ENCODE measurements at regions not wholly inside any gene's neighbourhood (a gene's known extent, or its start where the extent isn't known, plus 50 kb on each side); places are given as distances from the start of the nearest gene placed in this dataset.

DNA sequence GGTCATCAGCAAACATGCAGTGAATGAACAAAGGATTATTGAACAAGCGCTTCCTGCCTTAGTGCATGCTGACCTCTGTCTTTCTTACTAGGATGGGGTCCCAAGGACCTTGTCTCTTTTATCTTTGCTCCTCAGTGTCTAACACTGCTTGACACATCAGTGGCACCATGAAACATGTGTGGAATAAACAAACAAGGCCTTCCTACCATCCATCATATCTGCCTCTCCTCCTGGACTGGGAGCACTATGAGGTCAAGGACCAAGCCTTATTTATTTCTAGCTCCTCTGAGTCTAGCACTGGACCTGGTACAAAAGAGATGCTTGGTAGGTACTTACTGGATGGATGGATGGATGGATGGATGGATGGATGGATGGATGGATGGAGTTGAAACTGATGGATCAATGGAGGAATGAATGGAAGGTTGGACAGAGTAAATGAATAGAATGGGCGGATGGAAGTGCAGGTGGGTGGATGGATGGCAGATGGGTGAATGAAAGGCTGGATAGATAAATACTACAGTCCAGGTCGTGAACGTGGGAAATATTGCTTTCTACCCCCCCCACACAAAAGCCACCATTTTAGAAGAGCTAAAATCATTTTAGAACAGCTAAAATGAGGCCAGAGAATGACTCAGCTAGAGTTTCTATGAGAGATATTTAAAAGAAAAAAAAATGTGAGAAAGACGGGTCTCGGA lies 104.1 kb upstream of the PTPN1 start (continued):
- TF ChIP-seq NFE2L1 (tag; IDR thresholded peaks at IDR 0.05; ENCODE audit: borderline replicate concordance, low read depth): 0 out of 2 replicates have a peak, but pooled peaks have one; percentile 19
- TF ChIP-seq, protein P1, sequence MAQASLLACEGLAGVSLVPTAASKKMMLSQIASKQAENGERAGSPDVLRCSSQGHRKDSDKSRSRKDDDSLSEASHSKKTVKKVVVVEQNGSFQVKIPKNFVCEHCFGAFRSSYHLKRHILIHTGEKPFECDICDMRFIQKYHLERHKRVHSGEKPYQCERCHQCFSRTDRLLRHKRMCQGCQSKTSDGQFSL (CRISPR knock-in tag; IDR thresholded peaks at IDR 0.05): peak; percentile 81
- TF ChIP-seq, protein P1 (tag; IDR thresholded peaks at IDR 0.05): no peak
- TF ChIP-seq, protein P2, sequence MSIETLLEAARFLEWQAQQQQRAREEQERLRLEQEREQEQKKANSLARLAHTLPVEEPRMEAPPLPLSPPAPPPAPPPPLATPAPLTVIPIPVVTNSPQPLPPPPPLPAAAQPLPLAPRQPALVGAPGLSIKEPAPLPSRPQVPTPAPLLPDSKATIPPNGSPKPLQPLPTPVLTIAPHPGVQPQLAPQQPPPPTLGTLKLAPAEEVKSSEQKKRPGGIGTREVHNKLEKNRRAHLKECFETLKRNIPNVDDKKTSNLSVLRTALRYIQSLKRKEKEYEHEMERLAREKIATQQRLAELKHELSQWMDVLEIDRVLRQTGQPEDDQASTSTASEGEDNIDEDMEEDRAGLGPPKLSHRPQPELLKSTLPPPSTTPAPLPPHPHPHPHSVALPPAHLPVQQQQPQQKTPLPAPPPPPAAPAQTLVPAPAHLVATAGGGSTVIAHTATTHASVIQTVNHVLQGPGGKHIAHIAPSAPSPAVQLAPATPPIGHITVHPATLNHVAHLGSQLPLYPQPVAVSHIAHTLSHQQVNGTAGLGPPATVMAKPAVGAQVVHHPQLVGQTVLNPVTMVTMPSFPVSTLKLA (conservative IDR thresholded peaks at IDR 0.05): no peak
- TF ChIP-seq ZBTB7A (IDR thresholded peaks at IDR 0.05; ENCODE audit: borderline replicate concordance, control insufficient read depth, low read depth, low read length): no peak
- TF ChIP-seq, protein P3, sequence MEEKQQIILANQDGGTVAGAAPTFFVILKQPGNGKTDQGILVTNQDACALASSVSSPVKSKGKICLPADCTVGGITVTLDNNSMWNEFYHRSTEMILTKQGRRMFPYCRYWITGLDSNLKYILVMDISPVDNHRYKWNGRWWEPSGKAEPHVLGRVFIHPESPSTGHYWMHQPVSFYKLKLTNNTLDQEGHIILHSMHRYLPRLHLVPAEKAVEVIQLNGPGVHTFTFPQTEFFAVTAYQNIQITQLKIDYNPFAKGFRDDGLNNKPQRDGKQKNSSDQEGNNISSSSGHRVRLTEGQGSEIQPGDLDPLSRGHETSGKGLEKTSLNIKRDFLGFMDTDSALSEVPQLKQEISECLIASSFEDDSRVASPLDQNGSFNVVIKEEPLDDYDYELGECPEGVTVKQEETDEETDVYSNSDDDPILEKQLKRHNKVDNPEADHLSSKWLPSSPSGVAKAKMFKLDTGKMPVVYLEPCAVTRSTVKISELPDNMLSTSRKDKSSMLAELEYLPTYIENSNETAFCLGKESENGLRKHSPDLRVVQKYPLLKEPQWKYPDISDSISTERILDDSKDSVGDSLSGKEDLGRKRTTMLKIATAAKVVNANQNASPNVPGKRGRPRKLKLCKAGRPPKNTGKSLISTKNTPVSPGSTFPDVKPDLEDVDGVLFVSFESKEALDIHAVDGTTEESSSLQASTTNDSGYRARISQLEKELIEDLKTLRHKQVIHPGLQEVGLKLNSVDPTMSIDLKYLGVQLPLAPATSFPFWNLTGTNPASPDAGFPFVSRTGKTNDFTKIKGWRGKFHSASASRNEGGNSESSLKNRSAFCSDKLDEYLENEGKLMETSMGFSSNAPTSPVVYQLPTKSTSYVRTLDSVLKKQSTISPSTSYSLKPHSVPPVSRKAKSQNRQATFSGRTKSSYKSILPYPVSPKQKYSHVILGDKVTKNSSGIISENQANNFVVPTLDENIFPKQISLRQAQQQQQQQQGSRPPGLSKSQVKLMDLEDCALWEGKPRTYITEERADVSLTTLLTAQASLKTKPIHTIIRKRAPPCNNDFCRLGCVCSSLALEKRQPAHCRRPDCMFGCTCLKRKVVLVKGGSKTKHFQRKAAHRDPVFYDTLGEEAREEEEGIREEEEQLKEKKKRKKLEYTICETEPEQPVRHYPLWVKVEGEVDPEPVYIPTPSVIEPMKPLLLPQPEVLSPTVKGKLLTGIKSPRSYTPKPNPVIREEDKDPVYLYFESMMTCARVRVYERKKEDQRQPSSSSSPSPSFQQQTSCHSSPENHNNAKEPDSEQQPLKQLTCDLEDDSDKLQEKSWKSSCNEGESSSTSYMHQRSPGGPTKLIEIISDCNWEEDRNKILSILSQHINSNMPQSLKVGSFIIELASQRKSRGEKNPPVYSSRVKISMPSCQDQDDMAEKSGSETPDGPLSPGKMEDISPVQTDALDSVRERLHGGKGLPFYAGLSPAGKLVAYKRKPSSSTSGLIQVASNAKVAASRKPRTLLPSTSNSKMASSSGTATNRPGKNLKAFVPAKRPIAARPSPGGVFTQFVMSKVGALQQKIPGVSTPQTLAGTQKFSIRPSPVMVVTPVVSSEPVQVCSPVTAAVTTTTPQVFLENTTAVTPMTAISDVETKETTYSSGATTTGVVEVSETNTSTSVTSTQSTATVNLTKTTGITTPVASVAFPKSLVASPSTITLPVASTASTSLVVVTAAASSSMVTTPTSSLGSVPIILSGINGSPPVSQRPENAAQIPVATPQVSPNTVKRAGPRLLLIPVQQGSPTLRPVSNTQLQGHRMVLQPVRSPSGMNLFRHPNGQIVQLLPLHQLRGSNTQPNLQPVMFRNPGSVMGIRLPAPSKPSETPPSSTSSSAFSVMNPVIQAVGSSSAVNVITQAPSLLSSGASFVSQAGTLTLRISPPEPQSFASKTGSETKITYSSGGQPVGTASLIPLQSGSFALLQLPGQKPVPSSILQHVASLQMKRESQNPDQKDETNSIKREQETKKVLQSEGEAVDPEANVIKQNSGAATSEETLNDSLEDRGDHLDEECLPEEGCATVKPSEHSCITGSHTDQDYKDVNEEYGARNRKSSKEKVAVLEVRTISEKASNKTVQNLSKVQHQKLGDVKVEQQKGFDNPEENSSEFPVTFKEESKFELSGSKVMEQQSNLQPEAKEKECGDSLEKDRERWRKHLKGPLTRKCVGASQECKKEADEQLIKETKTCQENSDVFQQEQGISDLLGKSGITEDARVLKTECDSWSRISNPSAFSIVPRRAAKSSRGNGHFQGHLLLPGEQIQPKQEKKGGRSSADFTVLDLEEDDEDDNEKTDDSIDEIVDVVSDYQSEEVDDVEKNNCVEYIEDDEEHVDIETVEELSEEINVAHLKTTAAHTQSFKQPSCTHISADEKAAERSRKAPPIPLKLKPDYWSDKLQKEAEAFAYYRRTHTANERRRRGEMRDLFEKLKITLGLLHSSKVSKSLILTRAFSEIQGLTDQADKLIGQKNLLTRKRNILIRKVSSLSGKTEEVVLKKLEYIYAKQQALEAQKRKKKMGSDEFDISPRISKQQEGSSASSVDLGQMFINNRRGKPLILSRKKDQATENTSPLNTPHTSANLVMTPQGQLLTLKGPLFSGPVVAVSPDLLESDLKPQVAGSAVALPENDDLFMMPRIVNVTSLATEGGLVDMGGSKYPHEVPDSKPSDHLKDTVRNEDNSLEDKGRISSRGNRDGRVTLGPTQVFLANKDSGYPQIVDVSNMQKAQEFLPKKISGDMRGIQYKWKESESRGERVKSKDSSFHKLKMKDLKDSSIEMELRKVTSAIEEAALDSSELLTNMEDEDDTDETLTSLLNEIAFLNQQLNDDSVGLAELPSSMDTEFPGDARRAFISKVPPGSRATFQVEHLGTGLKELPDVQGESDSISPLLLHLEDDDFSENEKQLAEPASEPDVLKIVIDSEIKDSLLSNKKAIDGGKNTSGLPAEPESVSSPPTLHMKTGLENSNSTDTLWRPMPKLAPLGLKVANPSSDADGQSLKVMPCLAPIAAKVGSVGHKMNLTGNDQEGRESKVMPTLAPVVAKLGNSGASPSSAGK (IDR thresholded peaks at IDR 0.05): no peak
- no peak for TF ChIP-seq NR3C1 (CRISPR knock-in tag; IDR thresholded peaks at IDR 0.05)
- TF ChIP-seq, protein P4, sequence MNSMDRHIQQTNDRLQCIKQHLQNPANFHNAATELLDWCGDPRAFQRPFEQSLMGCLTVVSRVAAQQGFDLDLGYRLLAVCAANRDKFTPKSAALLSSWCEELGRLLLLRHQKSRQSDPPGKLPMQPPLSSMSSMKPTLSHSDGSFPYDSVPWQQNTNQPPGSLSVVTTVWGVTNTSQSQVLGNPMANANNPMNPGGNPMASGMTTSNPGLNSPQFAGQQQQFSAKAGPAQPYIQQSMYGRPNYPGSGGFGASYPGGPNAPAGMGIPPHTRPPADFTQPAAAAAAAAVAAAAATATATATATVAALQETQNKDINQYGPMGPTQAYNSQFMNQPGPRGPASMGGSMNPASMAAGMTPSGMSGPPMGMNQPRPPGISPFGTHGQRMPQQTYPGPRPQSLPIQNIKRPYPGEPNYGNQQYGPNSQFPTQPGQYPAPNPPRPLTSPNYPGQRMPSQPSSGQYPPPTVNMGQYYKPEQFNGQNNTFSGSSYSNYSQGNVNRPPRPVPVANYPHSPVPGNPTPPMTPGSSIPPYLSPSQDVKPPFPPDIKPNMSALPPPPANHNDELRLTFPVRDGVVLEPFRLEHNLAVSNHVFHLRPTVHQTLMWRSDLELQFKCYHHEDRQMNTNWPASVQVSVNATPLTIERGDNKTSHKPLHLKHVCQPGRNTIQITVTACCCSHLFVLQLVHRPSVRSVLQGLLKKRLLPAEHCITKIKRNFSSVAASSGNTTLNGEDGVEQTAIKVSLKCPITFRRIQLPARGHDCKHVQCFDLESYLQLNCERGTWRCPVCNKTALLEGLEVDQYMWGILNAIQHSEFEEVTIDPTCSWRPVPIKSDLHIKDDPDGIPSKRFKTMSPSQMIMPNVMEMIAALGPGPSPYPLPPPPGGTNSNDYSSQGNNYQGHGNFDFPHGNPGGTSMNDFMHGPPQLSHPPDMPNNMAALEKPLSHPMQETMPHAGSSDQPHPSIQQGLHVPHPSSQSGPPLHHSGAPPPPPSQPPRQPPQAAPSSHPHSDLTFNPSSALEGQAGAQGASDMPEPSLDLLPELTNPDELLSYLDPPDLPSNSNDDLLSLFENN (IDR thresholded peaks at IDR 0.05; ENCODE audit: low read depth in 2 of 2, low read length in 2 of 2): no peak

Data from K562 (cell line).